Eye (tissue), 1 donor: ENCODE measurements at regions not wholly inside any gene's neighbourhood (a gene's known extent, or its start where the extent isn't known, plus 50 kb on each side); places are given as distances from the start of the nearest gene placed in this dataset.

Experiments used
- DNase-seq: peaks from one replicate; pipeline ENCODE4 v3.0.0-alpha.2; 2015

GRCh38 chr12:127214186-127214585, 1052.8 kb upstream of the TMEM132C start:
- no peak for DNase-seq

GRCh38 chr12:127223011-127223410, 1044.0 kb upstream of the TMEM132C start:
- no peak for DNase-seq

- no peak for DNase-seq
Measured at GRCh38 chr12:127223731-127224130, 1043.2 kb upstream of the TMEM132C start.

GRCh38 chr12:127230843-127231260, 1036.1 kb upstream of the TMEM132C start:
- DNase-seq, result peak; percentile 7

DNA sequence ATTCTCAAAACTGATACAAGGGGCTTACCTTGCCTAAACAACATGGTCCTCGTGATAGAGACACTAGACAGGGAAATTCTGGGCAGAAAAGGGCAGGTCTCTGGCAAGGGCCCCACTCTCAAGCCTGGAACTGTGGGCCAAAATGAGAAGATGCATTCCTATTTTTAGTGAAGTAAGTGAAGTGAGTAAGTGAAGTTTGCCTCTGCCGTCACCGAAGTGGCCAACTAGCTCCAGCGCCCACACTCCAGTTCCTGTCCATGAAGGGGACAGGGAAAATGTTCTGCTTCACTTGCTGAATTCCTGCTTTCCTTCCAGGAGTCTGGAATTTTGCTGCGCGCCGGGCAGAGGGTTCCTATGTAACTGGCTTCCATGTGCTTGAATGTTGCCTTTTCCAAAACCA, 1035.6 kb upstream of the TMEM132C start:
- DNase-seq, result no peak

GRCh38 chr12:127233016-127233415, 1034.0 kb upstream of the TMEM132C start:
- no peak for DNase-seq

DNA sequence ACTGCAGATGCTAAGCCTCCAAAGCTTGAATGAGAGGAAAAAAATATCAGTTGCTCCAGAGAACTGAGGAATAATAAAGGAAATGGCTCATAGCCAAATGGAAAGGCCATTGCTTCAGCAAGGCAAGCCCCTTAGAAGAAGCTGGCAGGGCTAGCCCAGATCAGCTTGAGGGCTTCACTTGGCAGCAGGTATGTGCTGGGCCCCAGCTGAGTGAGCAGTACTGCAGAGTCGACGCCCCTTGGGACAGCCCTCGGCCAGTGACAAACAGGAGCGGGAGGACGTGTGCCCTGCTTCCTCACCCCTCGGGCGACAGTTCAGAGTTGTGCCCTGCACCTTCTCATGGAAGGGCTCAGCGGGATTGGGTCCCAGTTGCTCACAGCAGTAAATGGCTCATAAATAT, 1031.2 kb upstream of the TMEM132C start:
- no peak for DNase-seq

- DNase-seq, result no peak
Measured at GRCh38 chr12:127236491-127236890, 1030.5 kb upstream of the TMEM132C start.

- DNase-seq, result no peak
Measured at GRCh38 chr12:127237151-127237550, 1029.8 kb upstream of the TMEM132C start.

DNA sequence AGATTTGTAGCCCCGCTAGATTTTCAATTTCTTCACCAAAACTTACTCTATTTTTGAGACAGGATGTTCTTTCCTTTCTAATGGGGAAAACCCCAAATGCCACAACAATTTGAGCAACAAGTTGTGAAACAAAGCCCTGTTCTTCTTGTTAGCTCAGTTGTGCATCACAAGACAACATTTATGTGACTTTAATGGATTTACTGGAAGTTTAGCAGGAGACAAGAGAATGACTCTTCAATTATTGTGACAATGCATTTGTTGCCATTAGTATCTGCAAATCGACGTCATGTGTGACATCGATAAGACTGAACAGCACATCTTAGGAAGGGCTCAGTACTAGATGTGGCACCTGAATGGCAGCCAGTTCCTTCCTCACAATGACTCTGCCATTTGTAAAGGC, 1028.9 kb upstream of the TMEM132C start:
- no peak for DNase-seq

GRCh38 chr12:127239781-127240180, 1027.2 kb upstream of the TMEM132C start:
- no peak for DNase-seq

GRCh38 chr12:127240249-127240929, 1026.6 kb upstream of the TMEM132C start:
- no peak for DNase-seq

- DNase-seq, result no peak
Measured at GRCh38 chr12:127241072-127241817, 1025.7 kb upstream of the TMEM132C start.

- no peak for DNase-seq
Measured at GRCh38 chr12:127245009-127245408, 1022.0 kb upstream of the TMEM132C start.

GRCh38 chr12:127245437-127245836, 1021.5 kb upstream of the TMEM132C start:
- DNase-seq, result no peak

DNA sequence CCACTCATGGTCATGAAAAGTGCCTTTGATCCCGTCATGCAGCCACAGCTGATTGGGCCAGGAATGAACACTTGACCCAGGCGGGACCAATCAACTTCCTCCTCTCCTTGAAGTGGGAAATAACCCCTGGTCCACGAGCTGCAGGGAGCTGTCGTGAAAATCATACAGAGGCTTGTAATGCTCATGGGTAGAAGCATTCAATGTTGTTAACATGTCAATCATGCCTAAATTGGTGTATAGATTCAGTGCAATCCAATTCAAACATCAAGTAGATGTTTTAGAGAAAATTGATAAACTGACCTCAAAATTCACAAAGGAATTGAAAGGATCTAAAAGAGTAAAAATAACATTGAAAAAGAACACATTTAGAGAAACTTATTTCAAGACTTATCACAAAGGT, 1019.0 kb upstream of the TMEM132C start:
- DNase-seq, result no peak

- DNase-seq, result no peak
Measured at GRCh38 chr12:127249428-127249827, 1017.5 kb upstream of the TMEM132C start.

DNA sequence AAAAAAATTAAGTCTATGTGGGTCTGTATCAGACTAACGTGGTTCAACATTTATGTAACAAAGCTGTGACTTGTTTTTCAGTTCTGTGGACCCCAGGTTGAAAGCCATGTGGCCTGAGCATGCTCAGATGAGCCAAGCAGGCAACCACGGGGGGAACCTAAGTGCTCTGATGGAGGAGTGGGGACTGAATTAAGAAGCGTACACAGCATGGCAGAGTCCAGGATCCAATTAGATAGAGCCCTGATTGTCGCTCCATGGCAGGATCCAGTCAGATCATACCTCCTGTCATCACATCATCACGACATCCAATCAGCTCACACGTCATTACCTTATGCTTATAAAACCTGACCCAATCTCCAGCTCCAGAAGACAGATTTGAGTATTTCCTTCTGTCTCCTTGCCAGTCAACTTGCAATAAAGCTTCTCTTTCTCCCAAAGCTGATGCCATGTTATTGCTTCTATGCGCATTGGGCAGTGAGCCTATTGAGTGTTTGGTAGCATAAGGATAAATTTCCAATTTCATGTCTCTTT, 1013.1 kb upstream of the TMEM132C start:
- no peak for DNase-seq

- no peak for DNase-seq
Measured at GRCh38 chr12:127254420-127254955, 1012.5 kb upstream of the TMEM132C start.

- no peak for DNase-seq
Measured at GRCh38 chr12:127257366-127257935, 1009.5 kb upstream of the TMEM132C start.

DNA sequence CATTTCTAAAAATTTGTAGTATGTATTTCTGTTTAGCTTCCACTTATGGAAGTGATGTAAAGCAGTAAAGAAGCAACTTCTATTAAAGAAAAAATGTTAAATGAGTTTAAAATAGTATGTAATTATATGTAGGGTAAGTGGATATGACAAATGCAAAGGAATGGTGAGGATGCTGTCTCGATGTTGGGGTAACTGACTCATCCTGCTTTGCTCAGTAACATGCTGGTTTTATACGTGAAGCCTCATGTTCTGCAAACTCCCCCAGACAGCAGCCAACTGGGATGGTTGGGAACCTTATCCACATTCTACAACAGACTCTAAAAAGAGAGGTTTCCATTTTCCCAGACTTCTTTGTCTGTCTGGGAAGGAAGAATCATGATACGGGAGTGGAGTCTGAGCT, 1006.4 kb upstream of the TMEM132C start:
- no peak for DNase-seq

GRCh38 chr12:127260999-127261398, 1006.0 kb upstream of the TMEM132C start:
- no peak for DNase-seq

GRCh38 chr12:127262615-127263014, 1004.4 kb upstream of the TMEM132C start:
- DNase-seq, result no peak

DNA sequence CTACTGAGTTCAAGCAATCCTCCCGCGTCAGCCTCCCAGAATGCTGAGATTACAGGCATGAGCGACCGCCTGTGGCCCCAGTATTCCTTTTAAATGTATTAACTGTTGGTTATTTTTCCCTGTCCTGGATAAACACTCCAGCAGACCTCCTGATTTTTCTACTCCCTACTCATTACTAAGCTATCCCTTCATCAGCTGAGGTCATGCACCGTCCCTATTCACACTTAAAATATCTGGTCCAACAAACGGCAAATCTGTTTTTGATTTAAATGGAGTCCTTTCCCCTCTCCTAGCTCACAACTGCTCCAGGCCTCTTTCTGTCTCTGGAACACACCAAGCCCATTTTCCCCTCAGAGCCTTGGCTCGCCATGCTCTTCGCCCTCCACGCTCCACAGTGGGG, 1003.3 kb upstream of the TMEM132C start:
- DNase-seq, result no peak
